ENCODE measurements at regions not wholly inside any gene's neighbourhood (a gene's known extent, or its start where the extent isn't known, plus 50 kb on each side); places are given as distances from the start of the nearest gene placed in this dataset.

GRCh38 chr13:99886706-99887105 is 84.9 kb downstream of the ZIC5 start:
- no peak overlapping the region for H3K4me3 Mint-ChIP-seq
- no peaks in the 10 kb centered on the region for H3K36me3 Mint-ChIP-seq
- H3K27ac Mint-ChIP-seq = no peak overlapping the region
- no peak for DNase-seq (ENCODE audit: extremely low spot score, unreplicated experiment)
- TF ChIP-seq CTCF (conservative IDR thresholded peaks at IDR 0.05) = no peak
- peaks cover 40% of the 10 kb centered on the region for H3K27me3 Mint-ChIP-seq
- peaks cover 2% of the 10 kb centered on the region for H3K4me1 Mint-ChIP-seq (ENCODE audit: unreplicated experiment)
- no peaks in the 10 kb centered on the region for H3K9me3 Mint-ChIP-seq

- no peak for DNase-seq (ENCODE audit: extremely low spot score, unreplicated experiment)
- Mint-ChIP-seq H3K36me3 (no peaks in the 10 kb centered on the region), H3K4me3 (no peak overlapping the region), H3K9me3 (no peaks in the 10 kb centered on the region), H3K27me3 (peaks cover 25% of the 10 kb centered on the region), H3K4me1 (ENCODE audit: unreplicated experiment) (no peaks in the 10 kb centered on the region), H3K27ac (no peak overlapping the region)
- TF ChIP-seq CTCF (conservative IDR thresholded peaks at IDR 0.05) = no peak
These were observed 86.7 kb downstream of the ZIC5 start for GRCh38 chr13:99884913-99885312.

GRCh38 chr13:99883805-99884204 is 87.8 kb downstream of the ZIC5 start:
- Mint-ChIP-seq H3K27me3 (peaks cover 17% of the 10 kb centered on the region), H3K9me3 (no peaks in the 10 kb centered on the region), H3K27ac (no peak overlapping the region), H3K36me3 (no peaks in the 10 kb centered on the region), H3K4me3 (no peak overlapping the region), H3K4me1 (ENCODE audit: unreplicated experiment) (peaks cover 5% of the 10 kb centered on the region)
- TF ChIP-seq CTCF (conservative IDR thresholded peaks at IDR 0.05) = no peak
- no peak for DNase-seq (ENCODE audit: extremely low spot score, unreplicated experiment)

- no peak overlapping the region for H3K4me3 Mint-ChIP-seq
- no peaks in the 10 kb centered on the region for H3K9me3 Mint-ChIP-seq
- TF ChIP-seq CTCF (conservative IDR thresholded peaks at IDR 0.05) = no peak
- H3K36me3 Mint-ChIP-seq = no peaks in the 10 kb centered on the region
- no peak for DNase-seq (ENCODE audit: extremely low spot score, unreplicated experiment)
- no peak overlapping the region for H3K27ac Mint-ChIP-seq
- peaks cover 3% of the 10 kb centered on the region for H3K27me3 Mint-ChIP-seq
- H3K4me1 Mint-ChIP-seq (ENCODE audit: unreplicated experiment) = peaks cover 6% of the 10 kb centered on the region
These were observed 92.5 kb downstream of the ZIC5 start for GRCh38 chr13:99878921-99879610.

- H3K4me1 Mint-ChIP-seq (ENCODE audit: unreplicated experiment) = peaks cover 6% of the 10 kb centered on the region
- H3K36me3 Mint-ChIP-seq = no peaks in the 10 kb centered on the region
- H3K27me3 Mint-ChIP-seq = peaks cover 16% of the 10 kb centered on the region
- no peak for TF ChIP-seq CTCF (conservative IDR thresholded peaks at IDR 0.05)
- no peaks in the 10 kb centered on the region for H3K9me3 Mint-ChIP-seq
- H3K4me3 Mint-ChIP-seq = no peak overlapping the region
- H3K27ac Mint-ChIP-seq = no peak overlapping the region
- DNase-seq (ENCODE audit: extremely low spot score, unreplicated experiment) = no peak
These were observed 94.9 kb downstream of the ZIC5 start for GRCh38 chr13:99876651-99877050.
